Heart right ventricle (tissue), 16 donors: ENCODE measurements at regions not wholly inside any gene's neighbourhood (a gene's known extent, or its start where the extent isn't known, plus 50 kb on each side); places are given as distances from the start of the nearest gene placed in this dataset.

ENCODE experiments used
- ATAC-seq, 8 donors: fragments of 200-7000 bp; cut with Tn5 transposase; one replicate each; pipeline ENCODE4 v1.9.1; 2020; ENCODE audit warnings: mild to moderate bottlenecking in 8 of 8, moderate library complexity in 8 of 8, moderate number of reproducible peaks in 1 of 8
- DNase-seq, 2 donors: peaks; one replicate each; pipeline ENCODE4 v3.0.0-alpha.2; 2020
- H3K27ac ChIP-seq, 10 donors: fragments of 200-600 bp; sonication (generic) in 2 of 10; one replicate each; pipeline versions ENCODE4 v1.5.0 to v1.8.0; 2020 to 2022; ENCODE audit warnings: mild to moderate bottlenecking in 3 of 10
- H3K27me3 ChIP-seq, 7 donors: fragments of 200-600 bp; one replicate each; pipeline ENCODE4 v1.8.0; 2021 to 2022; ENCODE audit warnings: mild to moderate bottlenecking in 2 of 7
- H3K36me3 ChIP-seq, 9 donors: fragments of 200-600 bp; sonication (generic) in 1 of 9; one replicate each; pipeline versions ENCODE4 v1.5.0 to v1.8.0; 2020 to 2022; ENCODE audit warnings: mild to moderate bottlenecking in 2 of 9
- H3K4me1 ChIP-seq, 9 donors: fragments of 200-600 bp; sonication (generic) in 1 of 9; one replicate each; pipeline versions ENCODE4 v1.5.0 to v1.8.0; 2020 to 2022; ENCODE audit warnings: mild to moderate bottlenecking in 4 of 9
- H3K4me3 ChIP-seq, 10 donors: fragments of 200-600 bp; sonication (generic) in 2 of 10; one replicate each; pipeline versions ENCODE4 v1.5.0 to v1.8.0; 2020 to 2022; ENCODE audit warnings: mild to moderate bottlenecking in 7 of 10, moderate library complexity in 2 of 10
- H3K9me3 ChIP-seq, 11 donors: fragments of 200-600 bp in 10 of 11; sonication (generic) in 2 of 11; one replicate each; pipeline versions ENCODE4 v1.5.0 to v1.8.0; 2013 to 2022; ENCODE audit warnings: mild to moderate bottlenecking in 2 of 11, control low read depth in 1 of 11, moderate library complexity in 1 of 11
- CTCF ChIP-seq, 9 donors: fragments of 200-600 bp; sonication (generic) in 2 of 9; IDR thresholded peaks; one replicate each; pipeline versions ENCODE4 v1.5.0 to v1.8.0; 2021 to 2022; ENCODE audit warnings: antibody characterized with exemption in 9 of 9, mild to moderate bottlenecking in 5 of 9, moderate library complexity in 1 of 9
- whole genome bisulfite sequencing, 2 donors: extraction: QIAGEN DNeasy Blood & Tissue Kit; methylation state at CpG; one replicate each; pipeline ENCODE4 v1.1.7; 2013; ENCODE audit warnings: inconsistent platforms in 1 of 2; 5-methylcytosine and 5-hydroxymethylcytosine counted together
- intact Hi-C, 10 donors: fragments of 100-400 bp; cut with DNase I; formaldehyde crosslinking; loops; one replicate each; pipeline versions ENCODE4 v1.11.1 to v1.14.2; 2022
- donor health status: Arrhythmogenic right ventricular cardiomyopathy.
- donor health status: ischemic (EF 13 %, LVEDD 7.1; RV severe dilation, severe dysfunction).
- donor health status: healthy with polysubstance abuse.
- donor health status: DM: no; HTN: yes; CAD: no.
- donor health status: DM: no; HTN: no; CAD: no.
- donor health status: ischemic (EF 25% LVEDD 6.9; RV normal size, moderate dysfunction).
- donor health status: ischemic (EF 25% LVEDD 5.7; RV mildly dilated, moderate dysfunction).
- donor health status: healthy.
- donor health status: DM: yes; HTN: yes; CAD: no.
- donor health status: Ischemic cardiomyopathy.
- donor health status: ischemic (EF 35%, LVEDD 5.7; RV mildly dilated, moderate dysfunction).
- donor health status: nonischemic (EF 11% LVEDD 7.7; RV severe dilation, severe dysfunction).
- donor health status: DM: yes; HTN: yes; CAD: no.
- donor health status: PGD.
- donor health status: ischemic (EF 29% LVEDD 5.4; RV normal size, mild dysfunction).
- donor health status: nonischemic (EF 23%, LVEDD 6.1; RV moderate dilation, normal function).

GRCh38 chr2:156115338-156115737 lies 217.2 kb downstream of the NR4A2 start:
- DNase-seq (no peak), ATAC-seq (no peak)
- TF ChIP-seq CTCF (IDR thresholded peaks at IDR 0.05), result no peak
- Histone ChIP-seq H3K9me3 (peaks cover 0 to under 1% (median 0%) of the 10 kb centered on the region in 11 donors), H3K4me1 (no peaks in the 10 kb centered on the region), H3K4me3 (no peak overlapping the region), H3K27me3 (no peaks in the 10 kb centered on the region), H3K36me3 (no peaks in the 10 kb centered on the region), H3K27ac (no peak overlapping the region)
- WGBS, 2 donors, result 76 to 80% methylated on average over 3 of the region's 3 CpGs
- intact Hi-C loops, result no loop called here

GRCh38 chr2:156112323-156112722 lies 220.2 kb downstream of the NR4A2 start:
- DNase-seq (no peak), ATAC-seq (no peak)
- 79 to 86% methylated on average over 1 of the region's 1 CpG for WGBS, 2 donors
- H3K9me3 ChIP-seq, result peaks cover 0 to 1% (median 0%) of the 10 kb centered on the region in 11 donors
- no peak overlapping the region for H3K4me3 ChIP-seq
- no peak overlapping the region for H3K27ac ChIP-seq
- no peaks in the 10 kb centered on the region for H3K36me3 ChIP-seq
- no peak for TF ChIP-seq CTCF (IDR thresholded peaks at IDR 0.05)
- H3K27me3 ChIP-seq, result no peaks in the 10 kb centered on the region
- intact Hi-C loops, result no loop called here
- no peaks in the 10 kb centered on the region for H3K4me1 ChIP-seq

- H3K9me3 ChIP-seq, result peaks cover 0 to 1% (median 0%) of the 10 kb centered on the region in 11 donors
- WGBS, 2 donors, result 46 to 51% methylated on average over 2 of the region's 2 CpGs
- H3K36me3 ChIP-seq, result no peaks in the 10 kb centered on the region
- H3K4me3 ChIP-seq, result no peak overlapping the region
- intact Hi-C loops, result no loop called here
- TF ChIP-seq CTCF (IDR thresholded peaks at IDR 0.05), result no peak
- ATAC-seq, result no peak
- H3K4me1 ChIP-seq, result no peaks in the 10 kb centered on the region
- no peak overlapping the region for H3K27ac ChIP-seq
- no peaks in the 10 kb centered on the region for H3K27me3 ChIP-seq
- DNase-seq, result no peak
These were observed 221.6 kb downstream of the NR4A2 start for GRCh38 chr2:156110890-156111289.

- DNase-seq, result no peak
- Histone ChIP-seq H3K9me3 (peaks cover 0 to 8% (median 0%) of the 10 kb centered on the region in 11 donors), H3K27me3 (no peaks in the 10 kb centered on the region), H3K27ac (no peak overlapping the region), H3K4me3 (no peak overlapping the region), H3K4me1 (no peaks in the 10 kb centered on the region), H3K36me3 (no peaks in the 10 kb centered on the region)
- ATAC-seq, result no peak
- WGBS, 2 donors, result 94 to 100% methylated on average over 1 of the region's 1 CpG
- intact Hi-C loops, result no loop called here
- no peak for TF ChIP-seq CTCF (IDR thresholded peaks at IDR 0.05)
These were observed 233.1 kb downstream of the NR4A2 start for GRCh38 chr2:156099382-156099781.
